OCI-LY7 (cell line): ENCODE measurements at regions not wholly inside any gene's neighbourhood (a gene's known extent, or its start where the extent isn't known, plus 50 kb on each side); places are given as distances from the start of the nearest gene placed in this dataset.

ENCODE experiments used
- EZH2phosphoT487 ChIP-seq: fragments of 200-600 bp; sonication (generic); IDR thresholded peaks from 2 replicates; pipeline ENCODE4 v1.6.1; 2018; ENCODE audit warnings: low read depth, borderline replicate concordance, mild to moderate bottlenecking, mixed run types, antibody characterized with exemption, low read length, moderate library complexity, mixed read lengths
- TF ChIP-seq, protein P1 (sequence below): fragments of 200-600 bp; sonication (generic); conservative IDR thresholded peaks from 2 replicates; pipeline ENCODE4 v1.5.1; 2014; ENCODE audit warnings: mild to moderate bottlenecking, antibody characterized with exemption, low read length, moderate library complexity, mixed read lengths

- TF ChIP-seq, protein P1, sequence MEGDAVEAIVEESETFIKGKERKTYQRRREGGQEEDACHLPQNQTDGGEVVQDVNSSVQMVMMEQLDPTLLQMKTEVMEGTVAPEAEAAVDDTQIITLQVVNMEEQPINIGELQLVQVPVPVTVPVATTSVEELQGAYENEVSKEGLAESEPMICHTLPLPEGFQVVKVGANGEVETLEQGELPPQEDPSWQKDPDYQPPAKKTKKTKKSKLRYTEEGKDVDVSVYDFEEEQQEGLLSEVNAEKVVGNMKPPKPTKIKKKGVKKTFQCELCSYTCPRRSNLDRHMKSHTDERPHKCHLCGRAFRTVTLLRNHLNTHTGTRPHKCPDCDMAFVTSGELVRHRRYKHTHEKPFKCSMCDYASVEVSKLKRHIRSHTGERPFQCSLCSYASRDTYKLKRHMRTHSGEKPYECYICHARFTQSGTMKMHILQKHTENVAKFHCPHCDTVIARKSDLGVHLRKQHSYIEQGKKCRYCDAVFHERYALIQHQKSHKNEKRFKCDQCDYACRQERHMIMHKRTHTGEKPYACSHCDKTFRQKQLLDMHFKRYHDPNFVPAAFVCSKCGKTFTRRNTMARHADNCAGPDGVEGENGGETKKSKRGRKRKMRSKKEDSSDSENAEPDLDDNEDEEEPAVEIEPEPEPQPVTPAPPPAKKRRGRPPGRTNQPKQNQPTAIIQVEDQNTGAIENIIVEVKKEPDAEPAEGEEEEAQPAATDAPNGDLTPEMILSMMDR = no peak
- no peak for TF ChIP-seq EZH2phosphoT487
These were observed 151.3 kb upstream of the TNRC6C start for GRCh38 chr17:77807051-77807745.
